ENCODE measurements at regions not wholly inside any gene's neighbourhood (a gene's known extent, or its start where the extent isn't known, plus 50 kb on each side); places are given as distances from the start of the nearest gene placed in this dataset.

GRCh38 chr3:72147600-72147999 lies 362.7 kb upstream of the PROK2 start:
- ATAC-seq (no peak), FAIRE-seq (no peak), DNase-seq (ENCODE audit: low read depth in 1 of 2, low spot score in 1 of 2) (no peak)
- TF ChIP-seq JUNB (IDR thresholded peaks at IDR 0.05): no peak
- TF ChIP-seq POLR2A (IDR thresholded peaks at IDR 0.05; ENCODE audit: low read length): no peak
- TF ChIP-seq KDM1A (IDR thresholded peaks at IDR 0.05; ENCODE audit: low read depth): no peak
- TF ChIP-seq HOXA7 (CRISPR knock-in tag; IDR thresholded peaks at IDR 0.05): no peak
- TF ChIP-seq, protein P1, sequence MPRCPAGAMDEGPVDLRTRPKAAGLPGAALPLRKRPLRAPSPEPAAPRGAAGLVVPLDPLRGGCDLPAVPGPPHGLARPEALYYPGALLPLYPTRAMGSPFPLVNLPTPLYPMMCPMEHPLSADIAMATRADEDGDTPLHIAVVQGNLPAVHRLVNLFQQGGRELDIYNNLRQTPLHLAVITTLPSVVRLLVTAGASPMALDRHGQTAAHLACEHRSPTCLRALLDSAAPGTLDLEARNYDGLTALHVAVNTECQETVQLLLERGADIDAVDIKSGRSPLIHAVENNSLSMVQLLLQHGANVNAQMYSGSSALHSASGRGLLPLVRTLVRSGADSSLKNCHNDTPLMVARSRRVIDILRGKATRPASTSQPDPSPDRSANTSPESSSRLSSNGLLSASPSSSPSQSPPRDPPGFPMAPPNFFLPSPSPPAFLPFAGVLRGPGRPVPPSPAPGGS (IDR thresholded peaks at IDR 0.05): no peak
- no peak for TF ChIP-seq ATOH8 (CRISPR knock-in tag; IDR thresholded peaks at IDR 0.05; ENCODE audit: low read depth)
- TF ChIP-seq TFCP2L1 (CRISPR knock-in tag; IDR thresholded peaks at IDR 0.05): no peak
- 76% methylated on average over 3 of the region's 3 CpGs for WGBS (ENCODE audit: missing lambda C conversion rate)
- no peak overlapping the region for H3K4me3 ChIP-seq
- ChIA-PET POLR2A (no interaction called here), CTCF (no interaction called here)
- no peak overlapping the region for H3K4me2 ChIP-seq
- no peak overlapping the region for H3K27ac ChIP-seq
- no peaks in the 10 kb centered on the region for H3K9me3 ChIP-seq
- peaks cover 21% of the 10 kb centered on the region for H3K4me1 ChIP-seq

DNA sequence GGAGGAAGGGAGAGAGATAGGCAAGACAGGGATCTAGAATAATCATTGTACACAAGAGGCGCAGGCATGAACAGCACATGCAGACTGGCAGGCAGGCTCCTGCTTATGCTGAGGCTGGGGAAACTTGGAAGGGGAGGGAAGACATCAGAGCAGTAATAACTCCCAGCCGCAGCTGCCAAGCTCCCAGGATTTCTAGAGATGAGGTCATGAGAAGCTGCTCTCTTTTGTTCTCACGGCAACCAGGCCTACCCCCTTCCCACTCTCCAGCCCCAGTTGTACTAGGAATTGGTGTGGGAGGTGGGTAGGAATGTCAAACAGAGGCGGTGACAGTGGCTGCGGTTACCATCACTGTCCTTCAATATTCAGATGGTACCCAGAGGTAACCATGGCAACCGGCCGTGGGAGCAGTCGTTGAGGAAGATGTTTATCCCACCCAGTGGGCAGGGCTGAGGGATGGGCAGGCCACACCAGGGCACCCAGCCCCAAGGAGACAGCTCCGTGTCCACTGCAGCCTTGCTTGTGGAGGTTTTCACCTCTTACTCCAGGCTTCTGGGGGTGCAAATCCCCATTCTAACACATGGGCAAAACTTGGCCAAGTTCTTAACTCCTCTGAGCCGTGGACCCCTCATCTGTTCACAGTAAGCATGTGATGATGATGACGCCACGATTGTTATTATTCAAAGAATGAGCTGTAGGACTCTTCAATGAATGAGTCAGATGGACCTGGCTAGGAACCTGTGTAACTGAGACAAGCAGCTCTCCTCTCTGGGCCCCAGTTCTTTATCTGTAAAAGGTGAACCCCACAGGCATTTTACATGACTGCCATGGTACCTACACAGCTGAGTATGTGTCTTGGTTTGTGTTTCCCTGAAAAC lies 360.8 kb upstream of the PROK2 start:
- Histone ChIP-seq H3K4me1 (peaks cover 4% of the 10 kb centered on the region; the same call in 1 of the 3 replicates), H3K4me3 (no peak overlapping the region), H3K9me3 (no peaks in the 10 kb centered on the region), H3K27ac (no peak overlapping the region), H3K4me2 (no peak overlapping the region)
- DNase-seq (ENCODE audit: low read depth in 1 of 2, low spot score in 1 of 2) (no peak), FAIRE-seq (no peak), ATAC-seq (no peak)
- ChIA-PET CTCF (interaction anchor here (0.6 to 0.8 kb wide), 2 partner anchors 24 to 599 kb away, joined by 3 read pairs; no protein-coding TSS in a partner anchor), POLR2A (no interaction called here)
- TF ChIP-seq JUN (IDR thresholded peaks at IDR 0.05) (no peak), NR3C1 (IDR thresholded peaks at IDR 0.05) (no peak), TP53 (CRISPR knock-in tag; IDR thresholded peaks at IDR 0.05) (no peak), PBX3 (IDR thresholded peaks at IDR 0.05) (no peak), CEBPB (IDR thresholded peaks at IDR 0.05) (no peak), MYC (IDR thresholded peaks at IDR 0.05; ENCODE audit: borderline replicate concordance, low read length) (no peak), MAFK (IDR thresholded peaks at IDR 0.05; ENCODE audit: partially characterized antibody) (no peak), USF2 (IDR thresholded peaks at IDR 0.05) (no peak), FOSB (CRISPR knock-in tag; IDR thresholded peaks at IDR 0.05) (no peak), RNF2 (IDR thresholded peaks at IDR 0.05; ENCODE audit: borderline replicate concordance, low read depth) (no peak)
- 72% methylated on average over 11 of the region's 12 CpGs for WGBS (ENCODE audit: missing lambda C conversion rate)

GRCh38 chr3:72144773-72145505 lies 360.0 kb upstream of the PROK2 start:
- POLR2A ChIA-PET: no interaction called here
- Histone ChIP-seq H3K27ac (no peak overlapping the region), H3K4me2 (no peak overlapping the region), H3K9me3 (no peaks in the 10 kb centered on the region), H3K4me3 (no peak overlapping the region), H3K4me1 (no peaks in the 10 kb centered on the region)
- no peak for TF ChIP-seq HOXA7 (CRISPR knock-in tag; IDR thresholded peaks at IDR 0.05)
- FAIRE-seq (no peak), DNase-seq (ENCODE audit: low read depth in 1 of 2, low spot score in 1 of 2) (no peak), ATAC-seq (no peak)
- WGBS (ENCODE audit: missing lambda C conversion rate): 60% methylated on average over 8 of the region's 10 CpGs
- CTCF ChIA-PET: interaction anchor here (0.8 kb wide), 1 partner anchor 23 kb away, joined by 3 read pairs; no protein-coding TSS in a partner anchor
